ENCODE measurements at regions not wholly inside any gene's neighbourhood (a gene's known extent, or its start where the extent isn't known, plus 50 kb on each side); places are given as distances from the start of the nearest gene placed in this dataset.
A peak's percentile ranks its signal among the peaks of the same experiment; 100 is the strongest.

DNA sequence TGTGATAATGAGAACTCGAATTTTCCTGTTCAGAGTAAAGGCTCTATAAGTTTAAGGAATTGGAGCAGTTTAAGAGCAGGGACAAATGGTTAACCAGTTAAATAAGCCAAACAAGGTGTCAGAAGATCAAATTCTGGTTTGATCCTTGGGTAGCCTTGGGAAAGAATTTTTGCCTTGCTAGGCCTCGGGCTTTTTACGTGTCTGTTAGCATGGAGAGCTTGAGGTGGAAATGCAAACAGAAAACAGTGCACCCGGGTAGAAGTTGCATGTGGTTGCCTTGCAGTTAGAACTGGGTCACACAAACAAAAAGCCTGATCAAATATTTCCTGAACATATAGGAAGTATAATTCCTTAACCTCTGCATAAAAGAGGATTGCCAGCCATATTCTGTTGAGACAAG lies 58.3 kb downstream of the RIN2 start:
- H3K27ac ChIP-seq, result peak overlapping the region in 4 of 5 donors; percentile 2 to 69 (median 60)
- intact Hi-C loops (cut with DNase I; ENCODE audit: low total_unique reads), result no loop called here
- WGBS, 5 donors, result 29 to 63% (median 56%) methylated on average over 4 of the region's 4 CpGs

DNA sequence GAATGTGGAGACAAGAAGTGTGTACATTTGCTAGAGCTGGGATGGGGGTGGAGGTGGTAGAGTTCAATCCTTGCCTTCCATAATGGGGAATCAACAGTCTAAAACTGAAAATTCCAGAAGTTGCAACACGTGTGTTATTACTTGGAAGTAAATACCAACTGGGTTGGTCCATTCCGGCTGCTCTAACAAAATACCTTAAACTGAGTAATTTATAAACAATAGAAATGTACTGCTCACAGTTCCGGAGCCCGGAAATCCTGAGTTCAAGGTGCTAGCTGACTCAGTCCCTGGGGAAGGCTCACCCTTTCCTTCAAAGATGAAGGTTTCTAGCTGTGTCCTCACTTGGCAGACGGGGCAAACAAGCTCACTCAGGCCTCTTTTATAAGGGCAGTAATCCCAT lies 59.0 kb downstream of the RIN2 start:
- no peaks in the 10 kb centered on the region for H3K27me3 ChIP-seq
- peak in 2 of 3 donors; percentile 10 to 17 for TF ChIP-seq POLR2AphosphoS5 (IDR thresholded peaks at IDR 0.05)
- TF ChIP-seq, protein P1, sequence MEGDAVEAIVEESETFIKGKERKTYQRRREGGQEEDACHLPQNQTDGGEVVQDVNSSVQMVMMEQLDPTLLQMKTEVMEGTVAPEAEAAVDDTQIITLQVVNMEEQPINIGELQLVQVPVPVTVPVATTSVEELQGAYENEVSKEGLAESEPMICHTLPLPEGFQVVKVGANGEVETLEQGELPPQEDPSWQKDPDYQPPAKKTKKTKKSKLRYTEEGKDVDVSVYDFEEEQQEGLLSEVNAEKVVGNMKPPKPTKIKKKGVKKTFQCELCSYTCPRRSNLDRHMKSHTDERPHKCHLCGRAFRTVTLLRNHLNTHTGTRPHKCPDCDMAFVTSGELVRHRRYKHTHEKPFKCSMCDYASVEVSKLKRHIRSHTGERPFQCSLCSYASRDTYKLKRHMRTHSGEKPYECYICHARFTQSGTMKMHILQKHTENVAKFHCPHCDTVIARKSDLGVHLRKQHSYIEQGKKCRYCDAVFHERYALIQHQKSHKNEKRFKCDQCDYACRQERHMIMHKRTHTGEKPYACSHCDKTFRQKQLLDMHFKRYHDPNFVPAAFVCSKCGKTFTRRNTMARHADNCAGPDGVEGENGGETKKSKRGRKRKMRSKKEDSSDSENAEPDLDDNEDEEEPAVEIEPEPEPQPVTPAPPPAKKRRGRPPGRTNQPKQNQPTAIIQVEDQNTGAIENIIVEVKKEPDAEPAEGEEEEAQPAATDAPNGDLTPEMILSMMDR (IDR thresholded peaks at IDR 0.05), result no peak
- H3K36me3 ChIP-seq, result no peaks in the 10 kb centered on the region
- 71 to 88% (median 84%) methylated on average over 5 of the region's 5 CpGs for WGBS, 5 donors
- H3K9me3 ChIP-seq, result peaks cover 0 to 5% (median 0%) of the 10 kb centered on the region in 4 donors
- intact Hi-C loops (cut with DNase I; ENCODE audit: low total_unique reads), result no loop called here
- H3K4me1 ChIP-seq, result peaks cover 8 to 32% (median 20%) of the 10 kb centered on the region in 4 donors
- no peak for DNase-seq
- peak overlapping the region in 3 of 5 donors; percentile 2 to 69 (median 62) for H3K27ac ChIP-seq
- H3K4me3 ChIP-seq, result no peak overlapping the region

More for the DNA sequence above, 58.3 kb downstream of the RIN2 start:
- H3K9me3 ChIP-seq, result peaks cover 0 to 5% (median 0%) of the 10 kb centered on the region in 4 donors
- peaks cover 8 to 32% (median 20%) of the 10 kb centered on the region in 4 donors for H3K4me1 ChIP-seq
- H3K27me3 ChIP-seq, result no peaks in the 10 kb centered on the region
- H3K4me3 ChIP-seq, result no peak overlapping the region
- H3K36me3 ChIP-seq, result peaks cover 0 to under 1% (median under 1%) of the 10 kb centered on the region in 4 donors
- TF ChIP-seq POLR2A (IDR thresholded peaks at IDR 0.05) (no peak), EP300 (IDR thresholded peaks at IDR 0.05) (no peak), POLR2AphosphoS5 (IDR thresholded peaks at IDR 0.05) (no peak)
- TF ChIP-seq, protein P1 (IDR thresholded peaks at IDR 0.05), result no peak
- no peak for DNase-seq

DNA sequence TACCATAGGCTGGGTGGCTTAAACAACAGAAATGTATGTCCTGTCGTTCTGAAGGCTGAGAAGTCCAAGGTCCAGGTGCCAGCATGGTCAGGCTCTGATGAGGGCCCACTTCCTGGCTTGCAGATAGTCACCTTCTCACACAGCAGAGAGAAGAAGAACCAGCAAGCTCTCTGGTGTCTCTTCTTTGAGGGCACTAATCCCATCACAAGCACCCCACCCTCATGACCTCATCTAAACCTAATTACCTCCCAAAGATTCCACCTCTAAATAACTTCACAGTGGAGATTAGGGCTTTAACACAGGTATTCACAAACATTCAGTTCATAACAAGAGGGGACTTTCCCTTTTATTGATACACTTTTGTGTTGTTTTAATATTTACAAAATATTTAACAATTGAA lies 61.1 kb downstream of the RIN2 start:
- Histone ChIP-seq H3K27ac (no peak overlapping the region), H3K4me1 (peaks cover 8 to 28% (median 18%) of the 10 kb centered on the region in 4 donors), H3K27me3 (no peaks in the 10 kb centered on the region), H3K9me3 (peaks cover 0 to 5% (median 0%) of the 10 kb centered on the region in 4 donors), H3K36me3 (peaks cover 0 to 4% (median 0%) of the 10 kb centered on the region in 4 donors), H3K4me3 (no peak overlapping the region)
- TF ChIP-seq, protein P1 (IDR thresholded peaks at IDR 0.05), result no peak
- 61 to 92% (median 79%) methylated on average over 1 of the region's 1 CpG for WGBS, 5 donors
- intact Hi-C loops (cut with DNase I; ENCODE audit: low total_unique reads), result no loop called here
- no peak for DNase-seq

DNA sequence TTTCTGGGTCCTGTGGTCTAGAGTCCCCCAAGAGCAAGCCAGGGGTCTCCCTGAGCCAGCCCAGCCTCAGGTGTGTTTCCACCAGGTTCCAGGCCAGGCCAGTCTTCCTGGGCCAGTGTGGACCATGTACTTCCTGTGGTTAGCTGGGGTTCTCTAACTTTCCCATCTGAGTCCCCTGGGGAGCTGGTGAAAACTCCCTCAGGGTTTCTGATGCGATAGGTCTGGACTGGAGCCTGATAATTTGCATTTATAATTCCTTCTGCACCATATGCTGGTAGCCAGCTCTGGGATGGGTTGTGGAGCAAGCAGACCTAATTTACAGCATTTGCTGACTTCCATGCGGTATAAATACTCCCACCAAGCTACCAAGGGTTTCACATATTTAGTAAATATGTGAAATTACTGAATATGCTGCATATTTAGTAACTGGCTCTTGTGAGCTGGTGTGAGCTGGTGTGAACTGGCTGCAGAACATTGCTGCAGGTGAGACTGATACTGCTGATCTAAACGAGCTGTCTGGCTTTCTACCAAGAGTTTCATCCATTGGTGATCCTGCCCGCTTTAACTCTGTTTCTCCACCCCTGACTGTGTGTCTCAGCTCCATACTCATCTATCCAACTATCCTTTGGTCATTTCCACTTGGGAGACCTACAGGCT lies 62.6 kb downstream of the RIN2 start:
- H3K9me3 ChIP-seq, result peaks cover 0 to 5% (median 0%) of the 10 kb centered on the region in 4 donors
- H3K36me3 ChIP-seq, result peaks cover 0 to 8% (median 2%) of the 10 kb centered on the region in 4 donors
- no peak overlapping the region for H3K27ac ChIP-seq
- no peak overlapping the region for H3K4me3 ChIP-seq
- 80 to 90% (median 83%) methylated on average over 4 of the region's 4 CpGs for WGBS, 5 donors
- intact Hi-C loops (cut with DNase I; ENCODE audit: low total_unique reads), result no loop called here
- no peaks in the 10 kb centered on the region for H3K27me3 ChIP-seq
- TF ChIP-seq, protein P1 (IDR thresholded peaks at IDR 0.05), result no peak
- no peak for TF ChIP-seq POLR2AphosphoS5 (IDR thresholded peaks at IDR 0.05)
- TF ChIP-seq POLR2A (IDR thresholded peaks at IDR 0.05), result no peak
- no peak for TF ChIP-seq EP300 (IDR thresholded peaks at IDR 0.05)
- peaks cover 8 to 12% (median 10%) of the 10 kb centered on the region in 4 donors for H3K4me1 ChIP-seq
- no peak for DNase-seq

Measured in stomach (tissue), 8 donors.